A172 (cell line): ENCODE measurements at regions not wholly inside any gene's neighbourhood (a gene's known extent, or its start where the extent isn't known, plus 50 kb on each side); places are given as distances from the start of the nearest gene placed in this dataset.

Source experiments
- DNase-seq: peaks from one replicate; pipeline ENCODE4 v3.0.0-alpha.2; 2015; ENCODE audit warnings: low spot score

- no peak for DNase-seq
Measured at GRCh38 chr4:85398276-85398675, 76.7 kb upstream of the ARHGAP24 start.

- DNase-seq, result no peak
Measured at GRCh38 chr4:85399270-85399669, 75.7 kb upstream of the ARHGAP24 start.

- DNase-seq, result no peak
Measured at GRCh38 chr4:85402371-85402770, 72.6 kb upstream of the ARHGAP24 start.

- no peak for DNase-seq
Measured at GRCh38 chr4:85406185-85406584, 68.8 kb upstream of the ARHGAP24 start.

GRCh38 chr4:85407546-85407945 is 67.4 kb upstream of the ARHGAP24 start:
- no peak for DNase-seq

GRCh38 chr4:85408301-85408700 is 66.6 kb upstream of the ARHGAP24 start:
- no peak for DNase-seq

GRCh38 chr4:85409251-85409650 is 65.7 kb upstream of the ARHGAP24 start:
- no peak for DNase-seq

- DNase-seq, result no peak
Measured at GRCh38 chr4:85411386-85411785, 63.6 kb upstream of the ARHGAP24 start.

- DNase-seq, result no peak
Measured at GRCh38 chr4:85414972-85415371, 60.0 kb upstream of the ARHGAP24 start.

- no peak for DNase-seq
Measured at GRCh38 chr4:85416094-85416493, 58.9 kb upstream of the ARHGAP24 start.

- DNase-seq, result no peak
Measured at GRCh38 chr4:85419103-85419502, 55.8 kb upstream of the ARHGAP24 start.

- no peak for DNase-seq
Measured at GRCh38 chr4:85420831-85421230, 54.1 kb upstream of the ARHGAP24 start.

- no peak for DNase-seq
Measured at GRCh38 chr4:85423431-85423830, 51.5 kb upstream of the ARHGAP24 start.
